NCI-H1694 (cell line): ENCODE measurements at regions not wholly inside any gene's neighbourhood (a gene's known extent, or its start where the extent isn't known, plus 50 kb on each side); places are given as distances from the start of the nearest gene placed in this dataset.
"Not testable (repeated sequence)": the region's sequence is repeated elsewhere in the genome, so short reads cannot be mapped to it uniquely, and the experiment has no call there.

Experiments
- DNase-seq: peaks from one replicate; lab custom pipeline; 2025; lab: John Stamatoyannopoulos, UW

DNA sequence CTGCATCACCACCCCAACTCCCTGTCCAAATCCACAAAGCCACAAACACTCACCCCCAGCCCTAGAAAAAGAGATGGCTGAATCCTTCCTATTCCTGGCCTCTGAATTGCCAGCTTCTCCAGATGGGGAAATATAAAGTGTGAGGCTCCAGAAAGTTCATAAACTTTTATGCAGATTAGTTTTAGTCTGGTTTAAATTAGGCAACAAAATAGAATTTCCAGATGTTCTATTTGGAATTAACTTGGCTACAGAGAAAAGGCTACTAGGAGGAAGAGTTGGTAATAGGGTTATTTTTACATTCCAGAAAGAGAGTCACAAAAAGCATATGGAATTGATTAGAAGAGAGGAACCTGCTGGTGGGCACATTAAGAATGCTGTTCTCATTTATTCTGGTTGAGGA is 56.0 kb downstream of the EN1 start:
- DNase-seq: no peak

DNA sequence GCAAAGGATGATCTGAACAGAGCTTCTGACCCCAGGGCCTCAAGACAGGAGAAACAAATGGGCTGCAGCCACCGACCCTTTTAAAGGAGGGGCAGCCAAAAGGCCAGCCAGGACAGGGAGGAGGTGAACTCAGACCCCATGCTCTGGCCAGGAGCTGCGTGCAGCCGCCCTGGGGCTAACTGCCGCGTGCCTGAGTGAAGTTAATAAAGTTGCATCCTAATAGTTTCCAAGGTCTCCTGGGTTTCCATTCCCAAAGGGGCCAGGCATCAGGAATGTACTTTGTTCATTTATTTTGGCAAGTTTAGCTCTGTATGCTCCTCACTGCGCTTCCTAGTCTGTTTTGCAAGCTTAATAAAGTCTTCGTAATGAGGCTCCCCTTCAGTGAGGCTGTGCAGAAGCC is 60.7 kb downstream of the EN1 start:
- DNase-seq: no peak

DNA sequence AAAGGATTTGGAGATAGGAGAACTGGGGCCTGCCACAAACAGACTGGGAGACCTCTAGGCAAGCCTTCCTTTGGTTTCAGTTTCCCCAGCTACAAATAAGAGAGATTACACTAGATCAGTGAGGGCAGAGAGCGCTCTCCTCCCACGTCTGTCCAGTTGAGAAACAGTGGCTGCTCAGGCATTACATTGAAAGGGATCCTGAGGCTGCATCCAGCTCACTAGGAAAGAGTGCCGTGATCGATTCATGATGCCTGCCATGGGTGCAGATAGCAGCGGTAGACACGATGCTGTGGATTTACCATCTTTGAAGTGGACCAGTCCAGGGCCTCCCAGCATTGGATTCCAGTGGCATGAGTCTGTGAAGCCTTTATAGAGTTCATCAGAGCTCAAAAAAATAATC is 62.6 kb downstream of the EN1 start:
- DNase-seq: no peak

DNA sequence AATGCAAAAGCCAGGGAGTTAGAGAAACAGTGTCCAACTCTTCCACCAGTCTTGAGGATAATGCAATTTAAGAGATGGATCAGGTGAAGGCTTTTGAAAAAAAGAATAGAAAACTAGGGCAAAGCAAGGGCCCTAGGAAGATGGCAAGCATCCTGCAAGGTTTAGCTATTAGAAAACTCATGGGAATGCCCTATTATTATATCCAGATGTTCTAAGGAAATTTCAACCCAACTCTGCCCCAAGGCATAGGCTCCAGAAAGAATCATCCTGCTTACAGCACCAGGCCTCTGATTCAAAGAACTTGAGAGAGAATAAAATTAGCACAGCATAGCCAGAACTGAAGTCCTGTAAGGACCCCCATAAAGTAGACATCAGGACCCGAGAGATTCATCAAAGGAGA is 68.1 kb downstream of the EN1 start:
- no peak for DNase-seq

DNA sequence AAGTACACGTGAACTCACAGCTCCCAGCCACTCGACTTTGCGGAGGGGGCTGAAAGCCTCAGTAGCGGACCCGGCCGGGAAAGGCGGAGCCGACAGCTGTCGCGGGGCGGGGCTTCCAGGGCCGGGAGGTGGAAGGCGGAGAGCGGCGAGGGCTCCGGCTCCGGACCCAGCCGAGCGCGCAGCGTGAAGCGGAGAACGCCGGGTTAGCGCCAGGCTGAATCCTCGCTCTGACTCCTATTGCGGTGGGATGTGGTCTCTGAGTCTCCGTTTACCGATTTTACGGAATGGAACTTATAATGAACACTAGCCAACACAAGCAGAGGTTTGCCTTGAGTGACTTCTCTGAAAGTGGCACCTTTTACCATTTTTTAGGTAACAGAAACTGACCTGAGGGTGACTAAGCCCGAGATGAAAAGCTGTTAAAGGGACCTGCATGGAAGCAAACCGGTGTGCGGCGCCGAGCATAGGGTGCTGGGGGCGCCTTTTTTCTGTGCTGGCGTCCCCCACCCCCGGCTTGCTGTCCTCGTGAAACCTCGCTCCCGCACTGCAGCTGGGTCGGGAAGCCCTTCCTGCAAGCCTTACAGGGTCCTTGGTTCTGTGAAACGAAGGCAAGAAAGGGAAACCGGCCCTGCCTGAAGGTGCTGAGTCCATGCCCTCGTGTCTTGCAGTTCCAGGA is 72.9 kb downstream of the EN1 start:
- peak; percentile 45 for DNase-seq

DNA sequence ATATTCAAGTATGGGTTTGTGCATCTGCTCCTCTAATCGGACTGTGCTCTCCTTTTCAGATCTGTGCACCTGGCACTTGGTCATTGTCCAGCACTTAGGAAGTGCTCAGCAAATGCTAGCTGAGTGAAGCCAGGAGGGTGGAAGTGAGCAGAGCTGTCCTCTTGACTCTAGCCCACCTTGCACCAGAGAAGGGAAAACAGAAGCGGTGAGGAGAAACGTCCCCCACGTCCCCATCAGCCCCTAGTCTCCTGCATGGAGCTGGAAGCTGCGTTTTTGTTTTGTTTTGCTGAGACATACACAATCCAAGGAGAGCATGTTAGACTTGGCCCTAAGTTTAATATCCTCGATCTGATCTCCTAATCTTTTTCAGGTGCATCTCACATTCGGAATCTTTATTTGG is 73.6 kb downstream of the EN1 start:
- DNase-seq: no peak

DNA sequence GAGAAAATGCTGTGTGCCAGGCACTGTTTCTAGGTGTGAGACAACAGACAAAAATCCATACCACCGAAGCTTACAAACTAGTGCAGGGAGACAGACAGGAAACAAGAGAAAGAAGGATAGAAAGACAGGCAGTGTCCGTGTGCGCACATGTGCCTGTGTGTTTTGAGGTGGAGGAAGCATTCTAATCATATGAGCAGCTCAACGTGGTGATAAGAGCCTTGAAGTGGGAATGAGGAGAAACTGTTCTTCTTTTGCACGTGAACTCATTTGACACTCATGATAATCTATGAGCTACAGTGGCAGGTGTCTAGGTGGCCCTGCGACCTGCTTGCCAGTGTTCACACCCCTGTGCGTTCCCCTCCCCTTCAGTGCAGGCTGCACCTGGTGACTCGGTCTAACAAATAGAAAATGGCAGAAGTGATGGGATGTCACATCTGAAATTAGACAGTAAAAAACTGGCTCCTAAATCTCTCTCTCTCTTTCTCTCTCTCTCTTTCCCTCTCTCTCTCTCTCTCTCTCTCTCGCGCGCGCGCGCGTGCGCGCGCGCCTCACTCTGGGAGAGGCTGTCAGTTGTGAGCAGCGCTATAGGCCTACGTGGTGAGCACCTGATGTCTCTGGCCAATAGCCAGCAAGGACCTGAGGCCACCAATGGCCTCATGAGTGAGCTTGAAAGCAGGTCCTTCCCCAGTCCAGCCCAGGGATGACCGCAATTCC is 74.8 kb downstream of the EN1 start:
- no peak for DNase-seq

DNA sequence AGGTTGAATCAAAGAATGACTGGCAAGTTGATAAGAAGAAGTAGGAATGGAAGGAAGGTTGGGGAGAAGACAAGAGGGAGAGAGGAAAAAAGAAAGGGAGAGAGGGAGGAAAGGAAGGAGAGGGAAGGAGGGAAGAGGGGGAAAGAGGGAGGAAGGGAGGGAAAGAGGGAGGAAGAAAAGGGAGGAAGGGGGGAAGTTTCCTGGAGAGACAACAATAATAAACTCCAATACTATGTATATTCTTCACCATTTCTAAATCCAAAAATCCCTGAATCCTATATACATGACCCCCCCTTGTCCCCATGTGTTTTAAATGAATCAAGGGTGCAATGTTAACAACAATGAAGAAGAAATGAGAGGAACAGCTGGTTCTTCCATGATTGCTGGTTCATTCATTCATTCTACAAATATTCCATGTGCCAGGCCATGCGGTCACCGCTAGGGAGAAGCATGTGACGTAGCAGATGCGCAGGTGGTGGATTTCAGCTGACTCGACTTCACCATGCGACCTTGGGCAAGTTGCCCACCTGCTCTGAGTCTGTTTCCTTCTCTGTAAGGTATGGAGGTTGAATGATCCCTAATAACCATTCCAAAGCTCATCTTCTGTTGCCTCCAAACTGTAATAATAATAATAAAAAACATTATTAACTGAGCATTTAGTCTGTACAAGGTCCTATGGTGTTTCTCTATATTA is 77.6 kb downstream of the EN1 start:
- no peak for DNase-seq

DNA sequence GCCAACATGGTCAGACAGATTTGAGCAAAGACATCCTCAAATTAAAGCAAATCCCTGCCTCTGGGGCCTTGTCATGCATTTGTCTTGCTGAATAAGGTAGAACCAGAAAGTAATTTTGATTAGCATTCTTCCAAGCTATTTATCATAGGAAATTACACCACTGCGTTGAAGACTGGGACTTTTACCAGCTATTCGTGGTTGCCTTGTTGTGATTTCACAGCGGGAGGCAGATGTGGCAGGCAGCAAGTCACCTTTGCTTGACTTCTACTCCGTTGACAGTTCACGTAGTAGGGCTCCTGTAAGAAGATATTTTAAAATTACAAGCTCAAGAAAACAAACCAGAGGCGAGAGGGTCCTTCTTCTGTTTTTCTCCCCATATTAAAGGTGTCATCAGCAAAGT is 80.6 kb downstream of the EN1 start:
- no peak for DNase-seq

DNA sequence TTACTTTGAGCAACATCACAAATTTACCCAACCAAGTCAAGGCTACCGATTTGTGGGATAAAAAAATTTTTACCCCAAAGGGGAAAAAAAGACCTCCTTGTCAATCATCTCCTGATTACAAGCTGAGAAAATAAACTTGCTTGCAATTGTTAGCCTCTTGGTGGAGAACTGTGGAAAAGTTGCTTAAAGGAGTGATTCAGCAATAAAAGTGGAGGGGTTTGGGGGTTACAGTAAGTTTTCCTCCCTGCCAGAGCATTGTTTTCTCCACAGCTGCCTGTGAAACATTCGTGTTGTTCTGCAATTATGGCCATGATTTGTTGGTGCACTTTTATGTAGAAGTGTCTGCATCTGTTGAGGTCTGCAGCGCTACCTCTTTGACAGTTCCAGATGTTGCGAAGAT is 82.6 kb downstream of the EN1 start:
- DNase-seq: no peak

DNA sequence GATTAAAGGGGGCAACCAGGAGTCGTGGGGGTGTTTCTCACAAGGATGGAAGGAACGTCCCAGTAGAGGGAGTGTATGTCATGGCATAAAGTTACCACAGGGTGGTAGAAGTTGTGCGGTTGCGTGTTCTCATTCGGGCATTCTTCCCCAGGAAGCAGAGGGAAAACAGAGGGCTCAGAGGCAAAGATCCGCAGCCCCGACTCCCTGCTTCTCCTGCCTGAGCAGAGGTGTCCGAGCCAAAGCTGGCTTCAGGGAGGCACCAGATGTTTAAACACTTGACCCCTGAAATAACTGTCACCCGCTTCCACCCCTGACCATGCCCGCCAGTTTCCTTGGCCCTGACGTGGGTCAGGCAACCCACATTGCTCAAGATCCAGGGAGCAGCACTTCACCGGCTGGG is 83.7 kb downstream of the EN1 start:
- no peak for DNase-seq

DNA sequence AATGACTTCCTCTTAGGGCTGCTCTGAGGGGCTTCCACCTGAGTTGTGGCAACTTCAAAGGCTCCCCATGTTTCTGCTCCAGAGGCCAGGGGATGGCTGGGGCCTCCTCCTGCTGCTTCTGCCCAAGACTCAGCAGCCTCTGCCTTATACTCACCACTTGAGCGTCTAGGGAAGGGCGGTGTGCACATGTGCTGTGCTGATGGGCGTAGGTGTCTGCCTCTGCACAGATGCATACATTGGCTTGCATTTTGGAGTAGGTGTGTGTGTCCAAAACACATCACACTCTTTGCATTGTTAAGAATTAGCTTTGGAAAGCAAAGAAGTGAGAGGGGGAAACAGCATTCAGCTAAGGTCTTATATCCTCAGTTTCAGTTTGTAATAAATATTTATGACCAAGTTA is 85.2 kb downstream of the EN1 start:
- no peak for DNase-seq

DNA sequence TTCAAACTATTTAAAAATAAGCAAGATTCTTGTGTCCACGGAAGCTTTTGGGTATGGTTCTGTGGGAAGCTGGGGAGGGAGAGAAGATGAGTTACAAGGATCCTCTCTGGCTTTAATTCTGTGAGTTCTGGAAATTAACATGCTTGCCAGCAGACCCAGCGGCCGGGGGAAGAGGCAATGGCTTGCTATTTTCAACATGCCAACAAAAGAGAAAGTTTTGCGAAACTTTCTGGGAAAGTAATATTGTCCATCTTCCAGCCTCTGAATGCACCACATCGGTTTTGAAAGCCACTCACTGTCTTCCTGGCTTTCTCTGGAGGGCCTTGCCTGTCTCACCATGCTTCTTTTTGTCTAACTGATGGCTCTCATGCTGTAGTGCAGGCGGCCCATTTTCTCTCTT is 85.7 kb downstream of the EN1 start:
- DNase-seq: no peak

DNA sequence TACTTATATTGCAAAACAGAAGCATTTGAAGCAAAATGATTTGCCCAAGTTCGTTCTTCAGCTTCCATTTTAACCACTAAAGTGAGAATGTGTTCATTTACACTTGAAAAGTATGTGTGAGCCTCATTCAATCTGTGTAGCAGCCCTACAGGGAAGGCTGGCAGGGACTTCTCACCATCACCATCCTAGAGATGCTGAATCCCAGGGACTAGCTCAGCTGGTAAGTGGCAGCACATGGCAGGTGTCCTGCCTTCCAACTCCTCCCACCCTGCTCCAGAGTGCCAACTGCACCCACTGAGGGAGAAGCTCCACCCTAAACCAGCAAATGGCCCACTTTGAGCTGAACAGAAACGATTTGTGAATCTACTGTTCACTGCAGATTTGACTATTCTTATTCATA is 91.5 kb downstream of the EN1 start:
- DNase-seq: no peak

DNA sequence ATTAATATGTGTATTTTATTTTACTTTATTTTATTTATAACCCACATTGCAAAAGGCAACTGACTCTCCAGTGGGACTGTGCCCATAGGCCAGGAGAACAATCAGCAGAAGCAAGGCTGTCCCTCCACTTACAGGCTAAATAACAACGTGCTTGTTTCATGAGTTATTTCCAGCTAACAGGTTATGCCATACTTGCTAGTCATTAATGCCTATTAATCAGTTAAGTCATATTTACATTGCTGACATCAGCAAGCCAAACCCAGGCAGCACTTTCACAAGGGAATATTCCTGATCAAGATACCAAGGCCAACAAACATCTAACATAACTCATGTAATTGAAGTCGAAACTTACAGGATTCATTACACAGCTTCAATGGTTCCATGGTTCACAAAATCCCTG is 92.1 kb downstream of the EN1 start:
- no peak for DNase-seq

DNA sequence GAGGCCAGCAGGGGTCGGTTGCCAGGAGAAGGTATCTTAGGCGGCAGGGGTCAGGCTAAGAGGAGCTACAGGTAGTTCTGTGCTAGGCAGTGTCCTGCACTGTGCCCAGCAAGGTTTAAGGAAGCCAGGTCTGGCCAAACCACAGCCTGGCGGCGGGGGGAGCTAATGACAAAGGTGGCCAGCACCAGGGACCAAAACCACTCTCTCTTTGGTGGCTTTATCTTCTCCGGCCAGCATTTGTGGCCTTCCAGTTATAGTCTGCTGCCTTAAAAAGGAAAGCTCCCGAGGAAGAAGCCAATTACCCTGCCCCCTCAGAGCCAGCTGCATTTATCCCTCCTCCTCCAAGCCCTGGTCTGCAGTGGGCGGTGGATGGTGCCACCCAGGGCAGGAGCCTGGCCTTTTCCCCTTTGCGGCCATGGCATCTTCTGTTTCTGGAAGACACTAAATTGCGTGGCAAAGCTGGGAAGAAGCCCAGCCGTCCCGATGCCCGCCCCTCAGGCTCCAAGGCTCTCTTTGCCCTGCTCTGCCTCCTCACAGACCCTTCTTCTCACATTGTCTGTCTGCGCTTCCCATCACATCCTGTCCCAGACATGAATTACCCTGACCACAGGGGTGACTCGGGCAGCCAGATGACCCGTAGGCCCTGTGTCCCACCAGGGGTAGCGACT is 94.6 kb downstream of the EN1 start:
- DNase-seq: no peak

DNA sequence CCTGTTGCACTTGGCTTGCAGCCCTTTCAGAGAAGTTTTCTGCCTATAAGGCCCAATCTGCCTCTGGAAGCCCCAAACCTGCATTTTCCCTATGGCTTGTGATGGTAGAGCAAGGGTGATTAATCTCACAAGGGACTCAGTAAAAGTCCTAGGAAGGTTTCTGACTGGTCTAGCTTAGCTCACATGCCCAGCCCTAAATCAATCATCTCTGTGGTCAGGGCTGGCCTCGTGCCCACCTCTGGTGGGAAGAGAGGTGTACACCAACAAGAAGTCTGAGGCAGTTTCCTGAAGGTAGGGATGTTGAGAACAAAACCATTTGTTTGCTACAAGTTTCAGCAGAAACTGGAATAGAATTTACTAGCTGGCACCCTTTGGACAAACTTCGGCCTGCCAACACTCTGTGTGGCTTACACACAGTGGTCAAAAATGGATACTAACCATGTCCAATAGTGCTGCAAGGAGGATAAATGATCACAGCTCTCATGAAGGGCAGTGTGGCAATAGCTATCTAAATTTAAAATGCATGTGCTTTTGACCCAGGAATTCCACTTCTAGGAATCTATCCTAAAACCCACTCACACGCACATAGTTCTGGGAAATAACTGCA is 96.4 kb downstream of the EN1 start:
- no peak for DNase-seq

DNA sequence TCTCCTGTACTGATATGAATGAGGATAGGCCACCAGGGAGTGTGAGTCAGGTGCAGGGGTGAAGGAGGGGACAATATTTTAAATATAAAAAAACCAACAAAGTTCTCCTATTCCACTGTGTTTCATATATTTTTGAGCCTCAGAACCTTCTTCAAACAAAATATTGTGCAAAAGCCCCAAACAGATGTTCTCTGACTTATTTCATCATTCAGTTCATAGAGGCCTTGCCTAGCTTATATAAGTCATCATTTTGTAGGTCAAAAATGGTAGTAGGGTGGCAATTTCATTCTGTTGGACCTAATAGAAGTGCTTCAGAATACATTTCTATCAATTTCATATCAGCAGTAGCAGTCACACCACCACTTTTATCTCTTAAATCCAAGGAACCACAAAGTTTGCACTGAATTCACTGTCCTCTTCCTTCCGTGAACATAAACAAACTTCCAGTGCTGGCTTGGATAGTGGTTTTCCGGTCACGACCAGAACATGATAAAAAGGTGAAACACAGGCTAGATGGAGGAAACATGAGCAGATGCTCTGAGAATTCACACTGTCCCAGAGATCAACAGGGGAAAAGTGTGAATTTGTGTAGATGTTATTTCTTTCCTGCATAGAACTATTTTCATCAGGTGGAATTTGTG is 99.1 kb downstream of the EN1 start:
- no peak for DNase-seq

DNA sequence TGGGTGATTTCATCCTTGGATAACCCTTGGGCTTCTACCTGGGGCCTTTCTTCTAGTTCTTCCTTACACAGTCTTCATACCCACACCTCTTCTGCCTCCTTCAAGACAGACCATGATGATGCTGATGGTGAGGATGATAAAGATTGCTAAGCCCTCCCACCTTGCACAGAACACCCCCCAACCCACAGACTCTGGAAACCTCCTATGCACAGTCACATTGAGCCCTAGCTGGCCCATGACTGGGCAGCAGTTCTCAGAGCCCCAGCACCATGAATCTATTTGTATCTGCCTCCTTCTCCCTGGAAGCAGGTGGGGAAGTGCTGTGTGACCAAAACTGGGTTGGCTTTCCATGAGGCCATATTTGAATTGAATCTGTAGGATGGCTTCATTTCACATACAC is 99.8 kb downstream of the EN1 start:
- DNase-seq: no peak

DNA sequence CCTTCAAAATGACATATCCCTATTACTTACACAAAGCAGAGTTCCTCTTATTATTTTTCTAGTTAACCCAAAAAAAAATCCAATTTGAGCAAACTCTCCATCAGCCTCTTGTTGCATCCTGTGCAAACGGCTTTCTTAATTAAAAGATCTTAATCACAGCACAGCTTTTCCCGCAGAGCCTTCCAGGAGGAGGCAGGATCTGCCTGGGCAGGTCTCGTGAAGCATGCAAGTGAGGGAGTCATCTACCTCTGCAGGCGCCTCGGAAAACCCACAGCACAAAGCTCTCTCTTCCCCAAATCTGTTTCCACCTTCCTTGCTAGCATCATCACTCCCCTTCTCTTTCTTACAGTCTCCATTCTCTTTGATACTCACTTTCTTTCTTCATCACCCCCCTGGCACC is 100.4 kb downstream of the EN1 start:
- no peak for DNase-seq

DNA sequence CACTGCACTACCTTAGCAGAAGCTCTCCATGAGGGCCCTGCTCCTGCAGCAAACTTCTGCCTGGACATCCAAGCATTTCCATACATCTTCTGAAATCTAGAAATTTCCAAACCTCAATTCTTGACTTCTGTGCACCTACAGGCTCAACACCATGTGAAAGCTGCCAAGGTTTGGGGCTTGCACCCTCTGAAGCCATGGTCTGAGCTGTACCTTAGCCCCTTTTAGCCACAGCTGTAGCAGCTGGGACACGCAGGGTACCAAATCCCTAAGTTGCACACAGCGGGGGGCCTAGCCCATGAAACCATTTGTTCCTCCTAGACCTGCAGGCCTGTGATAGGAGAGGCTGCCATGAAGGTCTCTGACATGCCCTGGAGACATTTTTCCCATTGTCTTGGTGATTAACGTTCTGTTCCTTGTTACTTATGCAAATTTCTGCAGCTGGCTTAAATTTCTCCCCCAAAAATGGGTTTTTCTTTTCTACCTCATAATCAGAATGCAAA is 102.7 kb downstream of the EN1 start:
- DNase-seq: not testable (repeated sequence)
